Stimulated activated naive CD8-positive, alpha-beta T cell treated with anti-CD3 and anti-CD28 coated beads, Interleukin-15, Interleukin-2, amounts not matched to agents 100 U/mL and 50 U/mL, for 24 hours (primary cell): ENCODE measurements at regions not wholly inside any gene's neighbourhood (a gene's known extent, or its start where the extent isn't known, plus 50 kb on each side); places are given as distances from the start of the nearest gene placed in this dataset.

Source experiments
- ATAC-seq: fragments of 150-1000 bp; cut with Tn5 transposase; one replicate; pipeline ENCODE4 v1.10.0; 2021
- DNase-seq: peaks from one replicate; pipeline ENCODE4 v3.0.0; 2021

DNA sequence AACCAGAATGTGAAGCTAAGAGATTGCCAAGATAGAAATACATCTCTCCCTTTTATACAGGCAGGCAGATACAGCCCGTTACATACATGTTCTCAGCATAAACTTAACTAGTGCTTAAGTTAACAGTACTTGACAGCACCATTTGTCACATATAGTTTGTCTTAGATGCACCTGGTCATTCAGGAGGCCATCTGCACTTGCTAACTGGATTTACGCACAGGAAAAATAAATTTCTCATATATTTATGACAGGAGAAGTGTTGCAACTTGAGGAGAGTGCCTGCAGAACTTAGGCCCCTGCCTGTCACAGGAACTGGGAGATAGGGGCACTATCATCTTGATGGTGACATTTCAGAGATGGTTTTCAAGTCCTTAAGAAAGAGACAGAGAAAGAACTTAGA lies 1462.1 kb upstream of the CDH9 start:
- ATAC-seq (no peak), DNase-seq (no peak)

DNA sequence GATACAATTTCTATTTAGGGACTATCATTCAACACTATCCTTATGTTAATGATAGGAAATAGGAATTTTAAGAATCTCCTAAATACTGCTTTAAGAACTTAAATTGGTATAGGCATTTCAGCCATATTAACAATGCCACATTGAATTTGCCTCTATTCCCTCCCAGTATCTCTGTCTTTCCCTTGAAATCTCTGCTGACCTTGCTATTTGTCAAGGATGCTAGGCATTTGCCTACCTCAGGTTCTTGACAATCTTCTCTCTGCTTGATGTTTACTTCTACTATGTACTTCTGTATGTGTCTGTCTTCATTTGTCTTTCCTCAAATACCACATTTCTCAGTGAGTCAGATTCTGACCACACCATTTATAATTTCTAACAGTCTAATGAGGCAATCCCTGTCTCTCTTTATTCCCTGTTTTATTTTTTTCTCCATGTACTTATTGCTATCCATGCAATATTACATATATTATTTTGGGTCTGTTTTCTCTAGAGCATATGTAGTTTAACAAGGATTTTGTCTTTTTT lies 1461.4 kb upstream of the CDH9 start:
- DNase-seq (no peak), ATAC-seq (no peak)

- ATAC-seq (no peak), DNase-seq (no peak)
Observed at GRCh38 chr5:28495876-28496275, 1457.5 kb upstream of the CDH9 start.

DNA sequence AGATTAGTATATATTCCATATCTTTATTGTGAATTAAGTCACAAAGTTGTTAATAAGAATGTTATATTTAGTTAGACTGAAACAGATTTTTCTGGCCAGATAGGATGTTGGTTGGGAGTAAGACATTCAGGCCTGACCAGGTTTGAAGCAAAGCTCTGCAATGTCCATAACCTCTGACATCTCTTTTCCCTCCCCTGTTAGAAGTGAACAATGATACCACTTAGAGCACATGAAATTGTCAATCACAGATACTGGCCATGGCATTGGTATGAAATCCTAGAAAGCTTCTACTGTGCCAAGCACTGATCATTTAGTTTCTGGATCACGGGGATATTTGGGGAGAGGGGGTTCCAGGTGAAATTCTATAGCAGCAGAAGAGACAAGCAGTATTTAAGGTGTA lies 1455.1 kb upstream of the CDH9 start:
- DNase-seq (no peak), ATAC-seq (no peak)

GRCh38 chr5:28488752-28489151 lies 1450.4 kb upstream of the CDH9 start:
- no peak for DNase-seq
- no peak for ATAC-seq

GRCh38 chr5:28483327-28484025 lies 1445.1 kb upstream of the CDH9 start:
- ATAC-seq (no peak), DNase-seq (no peak)

- no peak for DNase-seq
Observed at GRCh38 chr5:28473531-28474107, 1435.2 kb upstream of the CDH9 start.

DNA sequence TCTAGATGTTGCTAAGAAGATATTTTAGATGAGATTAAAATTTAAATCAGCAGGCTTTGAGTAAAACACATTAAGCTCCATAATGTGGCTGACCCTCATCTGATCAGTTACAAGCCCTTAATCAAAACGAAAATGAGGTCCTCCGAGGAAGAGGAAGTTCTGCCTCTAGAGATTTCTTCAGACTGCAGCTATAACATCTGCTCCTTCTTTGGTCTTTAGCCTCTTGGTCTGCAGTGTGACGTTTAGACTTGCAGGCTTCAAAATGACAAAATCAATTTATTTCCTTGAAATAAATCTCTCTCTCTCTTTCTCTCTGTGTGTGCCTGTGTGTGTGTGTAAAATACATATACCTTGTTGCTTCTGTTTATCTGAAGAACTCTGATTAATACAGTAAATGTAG lies 1429.8 kb upstream of the CDH9 start:
- ATAC-seq, result no peak
- DNase-seq, result no peak

More at GRCh38 chr5:28473531-28474107, 1435.2 kb upstream of the CDH9 start:
- ATAC-seq, result no peak

DNA sequence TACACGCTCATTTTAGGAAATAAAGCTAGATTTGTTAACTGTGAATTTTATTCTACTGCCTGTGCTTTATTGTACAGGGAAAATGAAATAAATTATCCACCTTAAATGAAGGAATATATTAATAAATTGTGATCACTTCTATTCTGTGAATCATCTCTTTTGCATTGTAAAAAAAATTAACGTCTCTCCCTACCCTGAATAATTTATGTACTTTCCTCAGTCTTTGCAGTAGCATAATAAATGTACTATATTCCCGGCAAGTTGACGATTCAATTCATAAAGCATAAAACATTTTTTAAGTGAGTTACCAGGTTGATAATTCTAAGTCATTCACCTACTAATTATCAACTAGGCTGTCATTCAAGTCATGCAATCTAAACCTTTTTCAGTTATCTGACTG lies 1425.3 kb upstream of the CDH9 start:
- DNase-seq (no peak), ATAC-seq (no peak)

GRCh38 chr5:28451483-28451882 lies 1413.1 kb upstream of the CDH9 start:
- ATAC-seq (no peak), DNase-seq (no peak)

DNA sequence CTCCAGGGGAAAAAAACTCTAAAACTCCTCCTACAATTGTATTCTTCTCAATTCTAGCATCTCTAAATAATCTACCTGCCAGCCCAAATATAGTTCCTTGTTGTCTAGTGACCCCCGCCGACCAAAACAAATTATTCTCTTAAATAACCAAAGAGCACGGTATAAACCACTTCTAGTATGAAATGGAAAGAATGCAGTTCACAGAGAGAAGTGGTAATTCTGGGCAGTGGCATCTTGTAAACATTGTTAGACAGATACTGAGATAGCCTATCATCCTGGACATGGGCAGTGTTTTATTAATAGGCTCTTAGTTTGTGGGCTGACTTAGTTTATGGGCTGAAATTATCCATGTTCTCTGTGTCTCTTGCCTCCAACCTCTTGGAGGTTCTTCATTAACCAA lies 1412.6 kb upstream of the CDH9 start:
- ATAC-seq (no peak), DNase-seq (no peak)

GRCh38 chr5:28448791-28449190 lies 1410.4 kb upstream of the CDH9 start:
- no peak for DNase-seq
- no peak for ATAC-seq

GRCh38 chr5:28430565-28431178 lies 1392.3 kb upstream of the CDH9 start:
- ATAC-seq, result no peak
- DNase-seq, result no peak

DNA sequence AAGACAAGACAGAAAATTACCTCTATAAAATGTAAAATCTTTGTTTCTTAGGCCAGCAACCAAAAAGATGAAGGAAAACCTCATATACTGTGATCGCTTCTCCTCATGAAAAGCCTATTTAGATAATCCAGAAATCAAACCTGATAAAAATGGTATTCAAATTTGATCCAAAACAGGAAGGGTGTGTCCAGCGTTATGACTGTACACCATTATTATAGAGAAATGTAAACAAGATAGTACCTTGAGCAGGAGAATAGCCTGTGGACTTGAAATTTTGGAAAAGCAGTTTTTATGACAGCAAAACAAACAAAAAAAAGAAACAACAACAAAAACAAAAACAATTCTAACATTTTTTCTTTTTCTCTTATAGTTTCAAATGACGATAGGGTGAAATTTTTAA lies 1382.8 kb upstream of the CDH9 start:
- ATAC-seq, result no peak
- DNase-seq, result no peak

GRCh38 chr5:28415791-28416443 lies 1377.5 kb upstream of the CDH9 start:
- DNase-seq (no peak), ATAC-seq (no peak)

- no peak for ATAC-seq
- DNase-seq, result no peak
Observed at GRCh38 chr5:28414619-28415018, 1376.2 kb upstream of the CDH9 start.

GRCh38 chr5:28408651-28409050 lies 1370.3 kb upstream of the CDH9 start:
- ATAC-seq (no peak), DNase-seq (no peak)

GRCh38 chr5:28408186-28408585 lies 1369.8 kb upstream of the CDH9 start:
- ATAC-seq (no peak), DNase-seq (no peak)

GRCh38 chr5:28404363-28405071 lies 1366.1 kb upstream of the CDH9 start:
- ATAC-seq, result no peak
- no peak for DNase-seq

DNA sequence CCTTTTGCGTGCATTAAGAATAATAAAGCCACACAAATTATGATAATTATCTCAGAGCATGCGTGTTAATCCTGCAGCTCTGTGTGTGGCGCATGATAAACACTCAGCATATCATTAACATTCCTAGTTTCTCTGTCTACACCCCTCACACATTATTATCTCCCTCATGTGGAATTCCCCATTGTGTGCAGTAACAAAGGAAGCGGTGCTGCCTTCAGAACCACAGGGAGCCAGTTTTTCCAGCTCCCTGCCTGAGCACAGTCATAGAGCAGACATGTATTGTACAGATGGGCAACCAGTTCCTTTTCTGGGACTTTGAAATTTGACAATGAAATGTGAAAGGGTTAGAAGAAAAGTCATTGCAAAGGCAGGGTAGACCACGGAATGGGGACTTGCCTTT lies 1365.5 kb upstream of the CDH9 start:
- DNase-seq, result no peak
- ATAC-seq, result no peak

DNA sequence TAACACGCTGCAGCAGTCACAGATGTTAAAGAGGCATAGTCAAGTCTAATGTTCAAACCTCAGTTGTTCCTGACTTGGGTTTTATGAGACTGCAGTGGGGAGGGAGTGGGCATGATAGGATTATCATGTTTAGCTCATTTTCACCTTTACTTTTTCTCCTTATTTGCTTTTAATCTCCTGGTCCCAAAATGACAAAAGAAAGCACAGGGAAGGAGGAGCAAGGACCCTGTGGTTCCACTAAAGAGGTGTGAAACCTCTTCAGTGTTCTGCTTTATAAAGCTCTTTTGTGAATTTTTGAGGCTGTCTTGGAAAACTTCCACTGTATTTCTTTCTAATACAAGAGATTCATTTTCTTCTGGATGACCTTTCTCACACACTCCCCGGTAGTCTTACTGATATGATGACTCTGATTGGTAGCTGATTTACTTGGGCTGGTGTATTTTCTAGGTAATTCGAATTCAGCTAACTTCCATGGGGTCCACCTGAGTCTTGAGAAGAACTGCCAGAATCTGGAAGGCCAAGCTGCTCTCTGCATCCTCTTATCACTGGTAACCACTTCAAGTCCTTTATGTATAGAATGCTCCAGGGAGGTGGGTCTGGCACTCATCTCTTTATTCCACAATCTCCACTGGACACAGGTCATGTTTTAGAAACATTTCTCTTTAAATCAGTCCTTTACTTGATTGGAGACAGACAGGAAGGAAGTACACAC lies 1364.4 kb upstream of the CDH9 start:
- ATAC-seq, result no peak
- DNase-seq, result no peak

GRCh38 chr5:28400076-28400475 lies 1361.7 kb upstream of the CDH9 start:
- DNase-seq, result no peak
- no peak for ATAC-seq
